GM18858 (cell line): ENCODE measurements at regions not wholly inside any gene's neighbourhood (a gene's known extent, or its start where the extent isn't known, plus 50 kb on each side); places are given as distances from the start of the nearest gene placed in this dataset.
"Not testable (repeated sequence)": the region's sequence is repeated elsewhere in the genome, so short reads cannot be mapped to it uniquely, and the experiment has no call there.

ENCODE experiments used
- ATAC-seq: cut with Tn5 transposase; IDR thresholded peaks from one replicate; pipeline ENCODE4 v1.9.1; 2021; ENCODE audit not compliant: unreplicated experiment

- ATAC-seq = no peak
Observed at GRCh38 chr11:96760306-96760705, 370.5 kb downstream of the JRKL start.

- ATAC-seq = no peak
Observed at GRCh38 chr11:96760815-96761214, 371.0 kb downstream of the JRKL start.

- ATAC-seq = no peak
Observed at GRCh38 chr11:96761451-96761850, 371.6 kb downstream of the JRKL start.

GRCh38 chr11:96763244-96763643 lies 373.4 kb downstream of the JRKL start:
- ATAC-seq = no peak

DNA sequence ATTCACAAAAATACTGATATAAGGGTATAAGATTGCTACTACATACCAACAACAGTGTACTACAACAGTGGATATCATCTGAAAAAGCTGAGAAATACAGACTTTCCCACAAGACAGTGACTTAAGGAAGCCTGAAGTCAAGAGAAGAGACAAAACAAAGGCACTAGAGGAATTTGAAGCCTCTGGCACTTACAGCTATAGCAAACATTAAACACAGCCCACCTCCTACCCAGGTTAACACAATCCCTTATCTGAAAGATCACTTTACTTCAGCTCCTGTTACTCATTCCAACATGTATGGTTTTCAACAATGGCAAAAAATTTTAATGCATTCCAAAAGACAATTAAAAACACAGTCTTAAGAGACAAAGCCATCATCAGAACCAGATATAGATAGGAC lies 388.5 kb downstream of the JRKL start:
- ATAC-seq = no peak

GRCh38 chr11:96779030-96779429 lies 389.2 kb downstream of the JRKL start:
- ATAC-seq = no peak

DNA sequence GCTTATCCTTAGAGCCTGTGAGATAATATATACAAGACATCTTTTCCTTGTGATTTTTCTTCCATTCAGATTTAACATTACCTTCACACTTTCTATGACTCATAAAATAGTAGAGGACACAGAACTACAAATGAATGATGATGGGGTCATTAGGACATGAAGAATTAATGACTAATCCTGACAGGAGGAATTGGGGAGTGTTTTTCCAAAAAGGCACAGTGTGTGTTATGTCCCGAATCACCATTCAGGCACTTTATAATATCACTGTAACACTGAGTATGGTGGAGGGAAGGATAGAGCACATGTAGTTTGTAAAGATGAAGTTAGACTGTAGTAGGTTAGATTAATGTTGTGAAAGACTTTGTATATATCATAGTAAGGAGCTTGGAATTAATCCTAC lies 391.3 kb downstream of the JRKL start:
- no peak for ATAC-seq

- no peak for ATAC-seq
Observed at GRCh38 chr11:96782632-96783031, 392.8 kb downstream of the JRKL start.

DNA sequence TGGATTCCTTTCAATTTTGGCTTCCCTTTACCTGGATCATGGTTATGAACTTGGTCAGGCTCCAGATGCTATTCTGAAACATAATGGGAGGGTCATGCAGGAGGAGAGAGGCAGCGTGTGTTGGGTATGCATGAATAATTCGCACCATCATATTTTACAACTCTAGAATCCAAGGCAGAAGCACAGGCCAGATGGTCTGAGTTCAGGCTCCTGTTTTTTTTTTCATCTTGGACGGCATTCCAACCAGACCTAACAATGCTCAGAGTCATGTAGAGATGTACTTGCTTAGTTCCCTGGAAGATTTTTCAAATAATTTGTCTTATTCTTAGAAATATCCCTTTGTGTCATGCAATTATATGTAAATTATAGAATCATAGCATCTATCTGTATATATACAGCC lies 393.5 kb downstream of the JRKL start:
- ATAC-seq = no peak

GRCh38 chr11:96785073-96785472 lies 395.3 kb downstream of the JRKL start:
- no peak for ATAC-seq

- ATAC-seq = no peak
Observed at GRCh38 chr11:96794152-96794551, 404.3 kb downstream of the JRKL start.

DNA sequence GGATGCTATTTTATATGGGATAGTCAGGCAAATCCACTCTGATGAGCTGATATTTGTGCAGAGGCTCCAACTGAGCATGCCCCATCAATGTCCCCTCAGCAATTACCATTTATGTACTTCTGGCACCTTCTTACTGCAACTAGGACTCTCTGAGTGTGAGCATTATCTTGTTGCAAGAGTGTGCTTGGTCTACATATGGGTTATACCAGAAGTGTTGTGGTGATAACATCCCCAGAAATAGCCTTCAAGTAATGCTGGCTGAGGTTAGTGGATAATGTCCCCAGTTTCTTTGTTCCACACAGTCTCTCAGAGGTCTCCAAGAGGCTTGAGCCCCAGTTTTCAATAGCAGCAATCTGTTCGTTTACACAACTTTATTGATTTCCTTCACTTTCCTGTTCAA lies 408.6 kb downstream of the JRKL start:
- ATAC-seq = no peak

DNA sequence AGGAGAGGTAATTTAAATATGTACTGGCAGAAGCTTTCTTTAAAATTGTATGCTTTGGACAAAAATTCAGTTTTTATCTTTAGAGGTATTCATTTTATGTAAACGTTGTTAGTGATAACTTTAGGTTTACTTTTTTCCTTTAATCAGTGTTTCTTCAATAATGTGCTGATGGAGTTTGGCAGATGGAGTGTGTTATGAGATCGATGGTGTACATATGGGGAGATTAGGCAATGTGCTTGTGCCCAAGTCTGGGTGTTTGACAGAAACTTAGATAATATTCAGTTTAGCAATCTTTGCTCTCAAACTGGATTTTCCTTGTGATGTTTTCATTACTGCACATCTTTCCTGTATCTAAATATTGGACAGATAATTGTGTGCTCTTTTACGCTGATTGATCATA lies 425.4 kb downstream of the JRKL start:
- ATAC-seq = no peak

DNA sequence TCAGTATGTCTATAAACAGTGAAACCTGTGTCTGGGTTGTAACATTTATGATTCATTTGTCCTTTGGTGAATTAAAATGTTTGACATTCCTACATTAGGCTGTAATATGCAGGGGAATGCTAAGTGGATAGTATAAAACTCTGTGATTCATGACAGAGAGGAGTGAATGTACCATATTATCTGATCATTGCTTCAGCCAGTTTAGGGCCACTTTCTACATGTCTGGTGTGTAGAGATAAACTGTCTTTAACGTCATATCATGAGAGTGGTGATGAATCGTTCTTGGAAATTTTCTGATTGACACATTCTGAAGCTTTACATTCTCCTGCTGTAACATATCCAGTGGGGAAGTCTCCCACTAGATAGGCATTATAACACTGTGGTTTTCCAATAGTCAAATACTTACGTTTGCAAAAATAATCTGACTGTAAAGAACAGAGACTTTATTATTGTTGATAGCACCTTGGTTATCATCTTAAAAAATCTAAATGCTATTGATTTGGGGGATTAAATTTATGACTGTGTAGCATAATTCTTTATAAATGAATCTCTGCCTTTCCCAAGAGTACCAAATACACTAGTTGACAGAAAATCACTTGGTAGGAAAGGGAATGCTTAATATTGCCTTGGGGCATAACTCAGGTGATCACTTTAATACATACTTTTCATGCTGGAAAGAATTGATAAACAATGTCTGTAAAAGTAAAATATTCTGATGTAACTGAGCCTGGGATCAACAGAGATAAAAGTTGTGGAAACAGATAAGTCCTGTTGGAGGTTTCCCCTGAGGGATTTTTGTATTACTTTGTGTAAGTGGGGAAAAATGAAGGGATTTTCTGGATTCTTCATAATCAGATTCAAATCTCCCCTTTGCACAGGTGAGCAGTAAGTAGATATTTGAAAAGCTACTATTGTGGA lies 427.9 kb downstream of the JRKL start:
- no peak for ATAC-seq

DNA sequence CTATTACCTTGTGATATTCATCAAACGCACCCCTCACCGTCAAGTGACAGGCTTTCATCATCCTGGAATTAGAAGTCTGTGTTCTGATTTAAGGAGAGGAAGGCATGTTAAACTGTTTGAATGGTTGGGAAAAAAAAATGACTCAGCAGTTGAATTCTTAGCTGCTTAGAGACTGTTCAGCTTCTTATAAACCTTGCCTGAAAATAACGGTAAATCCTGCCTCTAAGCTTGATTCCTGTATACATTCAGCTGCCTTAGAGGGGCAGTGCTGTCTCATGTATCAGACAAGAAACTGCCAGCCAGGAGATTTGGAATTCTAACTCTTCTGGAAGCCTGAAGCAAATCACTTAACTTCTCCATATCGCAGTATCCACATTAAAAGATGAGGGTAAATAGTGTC lies 437.4 kb downstream of the JRKL start:
- no peak for ATAC-seq

DNA sequence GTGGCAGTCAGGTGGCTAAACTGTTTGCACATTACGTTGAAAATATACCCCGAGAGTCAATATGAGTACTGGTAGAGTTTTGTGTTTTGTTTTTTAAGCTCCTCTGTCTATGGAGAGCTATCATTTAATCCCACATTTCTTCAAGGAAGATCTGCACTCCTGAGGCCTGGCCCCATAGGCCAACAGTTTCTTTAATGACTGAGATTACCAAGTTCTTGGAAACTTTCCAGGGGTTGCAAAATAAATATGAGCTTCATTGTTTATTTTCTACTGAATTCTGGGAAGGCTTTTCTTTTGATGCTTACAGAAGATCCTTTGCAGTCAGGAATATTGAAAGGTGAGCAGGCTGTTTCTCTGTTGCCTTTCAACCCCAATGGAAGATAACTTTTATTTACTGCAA lies 452.0 kb downstream of the JRKL start:
- no peak for ATAC-seq

DNA sequence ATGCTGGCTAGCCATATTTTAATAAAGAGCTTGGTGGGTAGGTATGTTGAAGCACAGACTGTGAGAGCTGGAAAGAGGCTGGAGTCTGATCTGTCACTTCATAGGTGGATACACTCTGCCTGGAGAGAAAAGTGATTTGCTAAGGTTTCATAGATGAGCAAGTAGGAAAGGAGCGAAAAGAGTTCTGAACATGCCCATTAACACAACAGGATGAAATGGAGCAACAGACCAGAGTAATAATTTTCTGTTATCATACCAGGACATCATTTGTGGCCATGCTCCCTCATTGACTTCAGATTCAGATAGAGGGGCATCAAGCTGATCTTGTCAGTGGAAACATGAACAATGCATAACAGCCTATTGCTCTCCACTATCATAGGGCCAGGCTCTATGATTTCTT lies 452.9 kb downstream of the JRKL start:
- ATAC-seq = no peak

GRCh38 chr11:96854425-96854824 lies 464.6 kb downstream of the JRKL start:
- no peak for ATAC-seq

DNA sequence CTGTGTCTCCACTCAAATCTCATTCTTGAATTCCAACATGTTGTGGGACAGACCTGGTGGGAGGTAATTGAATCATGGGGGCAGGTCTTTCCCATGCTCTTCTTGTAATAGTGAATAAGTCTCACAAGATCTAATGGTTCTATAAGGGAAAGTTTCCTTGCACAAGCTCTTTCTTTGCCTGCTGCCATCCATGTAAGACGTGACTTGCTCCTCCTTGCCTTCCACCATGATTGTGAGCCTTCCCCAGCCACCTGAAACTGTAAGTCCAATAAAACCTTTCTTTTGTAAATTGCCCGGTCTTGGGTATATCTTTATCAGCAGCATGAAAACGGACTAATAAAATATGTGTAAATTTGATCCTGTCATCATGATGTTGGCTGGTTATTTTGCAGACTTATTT lies 471.9 kb downstream of the JRKL start:
- ATAC-seq = not testable (repeated sequence)

- no peak for ATAC-seq
Observed at GRCh38 chr11:96863520-96863919, 473.7 kb downstream of the JRKL start.

- no peak for ATAC-seq
Observed at GRCh38 chr11:96865020-96865419, 475.2 kb downstream of the JRKL start.

DNA sequence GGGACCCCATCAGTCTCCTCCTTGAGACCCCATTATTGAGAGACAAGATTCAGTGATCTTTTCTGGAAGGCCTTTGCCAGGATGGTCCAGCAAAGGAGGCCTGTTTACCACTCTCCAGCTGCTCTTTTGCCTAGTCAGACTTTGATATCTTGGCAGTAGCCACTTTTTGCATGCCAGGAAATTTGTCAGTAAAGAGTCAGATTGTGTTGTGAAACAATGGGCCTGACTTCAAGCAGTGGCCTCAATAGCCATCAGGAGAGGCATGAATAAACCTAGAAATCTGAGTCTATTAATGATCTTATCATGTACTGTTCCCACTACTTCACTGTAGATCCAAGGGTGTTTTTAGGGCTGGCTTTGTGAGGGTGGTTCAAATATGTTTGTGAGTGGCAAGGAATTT lies 479.4 kb downstream of the JRKL start:
- no peak for ATAC-seq

- no peak for ATAC-seq
Observed at GRCh38 chr11:96875712-96876111, 485.9 kb downstream of the JRKL start.
